KOPT-K1 (cell line): ENCODE measurements at regions not wholly inside any gene's neighbourhood (a gene's known extent, or its start where the extent isn't known, plus 50 kb on each side); places are given as distances from the start of the nearest gene placed in this dataset.
"Not testable (repeated sequence)": the region's sequence is repeated elsewhere in the genome, so short reads cannot be mapped to it uniquely, and the experiment has no call there.

Source experiments
- H3K27ac ChIP-seq: fragments of 200-600 bp; sonication (generic); 2 replicates; pipeline ENCODE4 v1.5.1; 2016; ENCODE audit warnings: antibody characterized with exemption, mild to moderate bottlenecking, low read depth, low read length; ENCODE audit not compliant: poor library complexity, severe bottlenecking
- H3K36me3 ChIP-seq: fragments of 200-600 bp; sonication (generic); 2 replicates; pipeline ENCODE4 v1.5.1; 2017; ENCODE audit warnings: antibody characterized with exemption, mild to moderate bottlenecking, low read length, moderate library complexity; ENCODE audit not compliant: insufficient read depth
- H3K9me3 ChIP-seq: fragments of 200-600 bp; sonication (generic); 2 replicates; pipeline ENCODE4 v1.5.1; 2017; ENCODE audit warnings: antibody characterized with exemption, low read length, mild to moderate bottlenecking; ENCODE audit not compliant: insufficient read depth, poor library complexity, severe bottlenecking

GRCh38 chr15:92820236-92821021 is 79.7 kb upstream of the CHD2 start:
- no peaks in the 10 kb centered on the region for H3K9me3 ChIP-seq
- H3K36me3 ChIP-seq, result no peaks in the 10 kb centered on the region
- H3K27ac ChIP-seq, result peak overlapping the region; percentile 81

- Histone ChIP-seq H3K36me3 (no peaks in the 10 kb centered on the region), H3K27ac (peak overlapping the region; percentile 21), H3K9me3 (no peaks in the 10 kb centered on the region)
These were observed 78.5 kb upstream of the CHD2 start for GRCh38 chr15:92821491-92822116.

GRCh38 chr15:92822216-92823144 is 77.6 kb upstream of the CHD2 start:
- Histone ChIP-seq H3K9me3 (no peaks in the 10 kb centered on the region), H3K27ac (peak overlapping the region; percentile 21), H3K36me3 (no peaks in the 10 kb centered on the region)

DNA sequence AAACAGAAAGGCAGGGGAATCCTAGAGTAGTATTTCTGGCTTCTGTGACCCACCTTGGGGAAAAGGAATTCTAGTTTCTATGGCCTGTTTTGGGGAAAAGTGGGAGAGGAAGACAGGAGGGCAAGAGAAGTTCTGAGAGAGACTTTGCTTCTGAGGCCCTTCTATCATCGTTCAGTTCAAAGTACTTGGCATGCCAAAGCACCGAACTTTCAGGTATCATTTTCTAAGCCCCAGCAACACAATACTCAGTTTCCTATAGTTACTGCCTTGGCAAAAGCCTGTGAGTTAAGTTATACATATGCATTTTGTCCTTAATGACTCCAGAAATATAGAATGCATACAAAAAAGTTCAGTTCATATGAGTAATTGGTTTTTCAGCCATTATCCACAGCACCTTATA is 74.1 kb upstream of the CHD2 start:
- Histone ChIP-seq H3K9me3 (no peaks in the 10 kb centered on the region), H3K27ac (no peak overlapping the region), H3K36me3 (no peaks in the 10 kb centered on the region)

DNA sequence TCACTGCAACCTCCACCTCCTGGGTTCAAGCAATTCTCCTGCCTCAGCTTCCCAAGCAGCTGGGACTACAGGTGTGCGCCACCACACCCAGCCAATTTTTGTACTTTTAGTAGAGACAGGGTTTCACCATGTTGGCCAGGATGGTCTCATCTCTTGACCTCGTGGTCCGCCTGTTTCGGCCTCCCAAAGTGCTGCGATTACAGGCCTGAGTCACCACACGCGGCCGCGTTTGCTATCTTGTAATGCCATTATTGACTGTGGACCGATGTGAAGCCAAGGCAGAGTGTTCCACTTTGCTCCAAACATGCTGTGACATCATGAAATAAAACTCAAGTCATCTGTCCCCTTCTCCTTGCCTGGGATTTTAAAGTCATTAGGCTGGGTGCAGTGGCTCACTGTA is 72.1 kb upstream of the CHD2 start:
- H3K36me3 ChIP-seq, H3K9me3 ChIP-seq, H3K27ac ChIP-seq: not testable (repeated sequence)

GRCh38 chr15:92829875-92830274 is 70.2 kb upstream of the CHD2 start:
- Histone ChIP-seq H3K27ac (no peak overlapping the region), H3K36me3 (no peaks in the 10 kb centered on the region), H3K9me3 (no peaks in the 10 kb centered on the region)

GRCh38 chr15:92831336-92831654 is 68.8 kb upstream of the CHD2 start:
- Histone ChIP-seq H3K27ac (peak overlapping the region; percentile 84), H3K9me3 (no peaks in the 10 kb centered on the region), H3K36me3 (no peaks in the 10 kb centered on the region)

DNA sequence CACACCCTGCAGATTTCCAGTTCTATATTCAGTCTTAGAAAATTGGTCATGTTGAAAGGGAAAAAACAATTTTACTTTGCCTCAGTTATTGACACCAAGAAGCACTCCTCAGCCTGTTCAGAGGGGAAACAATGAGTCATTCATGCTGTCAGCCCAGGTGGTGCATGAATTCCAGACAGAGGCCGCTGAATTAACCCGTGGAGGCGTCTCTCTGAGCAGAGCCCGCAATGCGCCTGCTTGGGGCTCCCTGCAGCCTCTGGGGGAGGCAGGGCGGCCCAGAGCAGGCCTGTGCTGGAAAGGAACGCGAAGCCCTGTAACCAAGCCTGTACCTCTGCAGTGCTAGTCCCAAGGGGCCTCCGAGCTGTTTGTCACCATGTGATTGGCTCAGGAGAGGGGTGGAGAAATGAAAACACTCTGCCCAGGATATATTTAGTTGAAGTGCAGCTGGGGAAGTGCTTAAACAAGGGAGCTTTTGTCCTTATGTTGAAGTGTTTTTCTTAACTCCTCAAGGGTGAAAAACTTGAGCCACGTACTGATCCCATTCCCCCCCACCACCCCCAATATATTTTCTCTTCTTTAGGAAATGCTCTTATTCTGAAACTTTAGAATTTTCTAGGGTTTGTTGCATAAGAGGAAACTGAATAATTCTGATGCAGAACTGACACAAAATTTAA is 68.3 kb upstream of the CHD2 start:
- Histone ChIP-seq H3K27ac (peak overlapping the region; percentile 84), H3K36me3 (no peaks in the 10 kb centered on the region), H3K9me3 (no peaks in the 10 kb centered on the region)

DNA sequence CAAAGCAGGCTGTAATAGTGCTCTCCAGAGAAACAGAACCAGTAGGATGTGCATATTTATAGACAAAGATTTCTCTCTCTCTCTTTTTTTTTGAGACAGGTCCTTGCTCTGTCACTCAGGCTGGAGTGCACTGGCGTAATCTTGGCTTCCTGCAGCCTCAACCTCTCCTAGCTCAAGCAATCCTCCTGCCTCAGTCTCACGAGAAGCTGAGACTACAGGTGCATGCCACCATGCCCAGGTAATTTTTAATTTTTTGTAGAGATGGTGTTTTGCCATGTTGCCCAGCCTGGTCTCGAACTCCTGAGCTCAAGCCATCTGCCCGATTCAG is 67.1 kb upstream of the CHD2 start:
- Histone ChIP-seq H3K27ac (peak overlapping the region; percentile 84), H3K36me3 (no peaks in the 10 kb centered on the region), H3K9me3 (no peaks in the 10 kb centered on the region)

DNA sequence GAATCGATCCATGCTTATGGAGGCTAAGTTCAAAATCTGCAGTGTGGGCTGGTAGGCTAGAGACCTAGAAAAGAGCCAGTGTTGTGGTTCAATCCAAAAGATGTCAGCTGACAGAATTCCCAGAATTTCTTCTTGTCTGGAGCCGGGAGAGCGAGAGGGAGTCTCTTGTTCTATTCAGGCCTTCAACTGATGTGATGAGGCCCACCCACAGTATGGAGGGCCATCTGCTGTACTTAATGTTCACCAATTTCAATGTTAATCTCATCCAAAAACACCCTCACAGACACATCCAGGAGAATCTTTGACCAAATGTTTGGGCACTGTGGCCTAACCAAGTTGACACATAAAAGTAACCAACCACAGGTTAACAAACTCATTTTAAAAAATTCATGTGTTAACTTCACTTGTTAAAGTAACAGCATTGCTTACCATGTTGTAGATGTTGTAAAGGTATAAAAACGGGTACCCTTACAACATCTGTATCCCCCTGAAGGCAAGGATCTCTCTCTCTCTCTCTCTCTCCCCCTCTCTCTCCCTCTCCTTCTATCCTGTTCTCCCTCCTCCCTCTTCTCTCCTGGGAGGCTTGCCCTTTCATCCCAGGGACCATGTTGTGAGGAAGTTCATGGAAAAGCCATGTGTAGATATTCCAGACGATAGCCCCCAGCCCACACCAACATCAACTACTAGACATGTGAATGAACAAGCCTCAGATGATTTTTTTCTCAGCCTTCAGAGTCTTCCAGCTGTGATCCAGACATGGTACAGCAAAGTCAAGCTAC is 66.4 kb upstream of the CHD2 start:
- no peaks in the 10 kb centered on the region for H3K36me3 ChIP-seq
- peak overlapping the region; percentile 84 for H3K27ac ChIP-seq
- no peaks in the 10 kb centered on the region for H3K9me3 ChIP-seq

DNA sequence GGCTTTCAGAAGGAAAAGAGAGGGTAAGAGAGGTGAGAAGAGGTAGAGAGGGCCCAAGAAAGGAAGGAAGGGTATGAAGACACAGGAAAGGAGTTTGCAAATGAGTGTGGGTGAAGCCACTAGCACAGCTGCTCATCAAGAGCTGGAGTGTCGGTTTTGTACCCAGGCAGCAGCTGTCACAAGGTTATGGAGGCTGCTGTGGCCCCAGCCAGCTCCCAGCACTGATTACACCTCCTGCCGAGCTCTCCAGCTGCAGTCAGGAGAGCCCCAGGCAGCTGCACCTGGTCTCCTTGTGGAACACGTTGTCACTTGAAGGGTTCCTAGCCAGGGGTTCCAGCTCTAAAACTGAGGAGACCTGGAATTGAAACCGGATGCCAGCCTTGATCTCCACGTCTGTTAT is 60.4 kb upstream of the CHD2 start:
- H3K36me3 ChIP-seq, result no peaks in the 10 kb centered on the region
- H3K27ac ChIP-seq, result peak overlapping the region; percentile 40
- no peaks in the 10 kb centered on the region for H3K9me3 ChIP-seq

- no peaks in the 10 kb centered on the region for H3K36me3 ChIP-seq
- H3K9me3 ChIP-seq, result no peaks in the 10 kb centered on the region
- peak overlapping the region; percentile 40 for H3K27ac ChIP-seq
These were observed 60.0 kb upstream of the CHD2 start for GRCh38 chr15:92840149-92840548.

DNA sequence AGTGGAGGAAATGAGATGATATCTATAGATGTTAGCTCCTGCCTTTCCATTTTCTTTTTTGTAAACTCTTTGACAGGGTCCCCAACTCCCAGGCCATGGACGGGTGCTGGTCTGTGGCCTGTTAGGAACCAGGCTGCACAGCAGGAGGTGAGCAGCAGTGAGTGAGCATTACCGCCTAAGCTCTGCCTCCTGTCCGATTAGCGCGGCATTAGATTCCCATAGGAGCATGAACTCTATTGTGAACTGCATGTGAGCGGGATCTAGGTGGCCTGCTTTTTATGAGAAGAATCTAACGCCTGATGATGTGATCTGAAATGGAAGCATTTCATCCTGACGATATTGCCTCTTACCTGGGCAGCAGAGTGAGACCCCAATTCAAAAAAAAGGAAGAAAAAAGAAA is 56.8 kb upstream of the CHD2 start:
- H3K36me3 ChIP-seq, result no peaks in the 10 kb centered on the region
- H3K9me3 ChIP-seq, result no peaks in the 10 kb centered on the region
- no peak overlapping the region for H3K27ac ChIP-seq

DNA sequence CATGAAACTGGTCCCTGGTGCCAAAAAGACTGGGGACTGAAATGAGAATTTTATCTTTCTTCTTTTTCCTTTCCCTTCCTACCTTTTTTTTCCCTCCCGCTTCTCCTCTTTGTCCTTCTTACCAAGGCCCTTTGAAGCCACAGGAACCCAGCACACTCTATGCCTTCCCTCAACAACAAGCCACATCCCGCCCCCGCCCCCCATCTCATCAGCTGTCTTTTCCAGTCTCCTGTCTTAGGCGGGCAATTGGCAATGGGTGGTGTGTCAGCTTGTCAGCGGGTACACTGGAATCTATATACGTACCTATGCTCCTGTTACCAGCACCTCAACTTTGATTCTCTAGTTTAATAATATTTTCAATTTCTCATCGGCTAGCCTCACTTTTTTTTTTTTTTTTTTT is 56.3 kb upstream of the CHD2 start:
- Histone ChIP-seq H3K9me3 (no peaks in the 10 kb centered on the region), H3K36me3 (no peaks in the 10 kb centered on the region), H3K27ac (no peak overlapping the region)
